Parathyroid adenoma (tissue), 2 donors: ENCODE measurements at regions not wholly inside any gene's neighbourhood (a gene's known extent, or its start where the extent isn't known, plus 50 kb on each side); places are given as distances from the start of the nearest gene placed in this dataset.

Source experiments
- H2AFZ ChIP-seq: fragments of 300-600 bp; sonication (generic); one replicate; pipeline ENCODE4 v1.7.0; 2017; ENCODE audit warnings: antibody characterized with exemption, mild to moderate bottlenecking
- H3K27ac ChIP-seq: fragments of 300-600 bp; sonication (generic); one replicate; pipeline ENCODE4 v1.7.0; 2017
- H3K27me3 ChIP-seq: fragments of 300-600 bp; sonication (generic); one replicate; pipeline ENCODE4 v1.7.0; 2017; ENCODE audit warnings: low read length; ENCODE audit not compliant: control insufficient read depth, insufficient read depth
- H3K36me3 ChIP-seq: fragments of 300-600 bp; sonication (generic); one replicate; pipeline ENCODE4 v1.7.0; 2017; ENCODE audit warnings: low read length; ENCODE audit not compliant: control insufficient read depth, insufficient read depth
- H3K4me1 ChIP-seq: fragments of 300-600 bp; sonication (generic); one replicate; pipeline ENCODE4 v1.7.0; 2017; ENCODE audit warnings: control low read depth
- H3K4me2 ChIP-seq: fragments of 300-600 bp; sonication (generic); one replicate; pipeline ENCODE4 v1.7.0; 2017; ENCODE audit warnings: low read length
- H3K4me3 ChIP-seq: fragments of 300-600 bp; sonication (generic); one replicate; pipeline ENCODE4 v1.7.0; 2017; ENCODE audit warnings: low read depth, low read length
- H3K79me2 ChIP-seq: fragments of 300-600 bp; sonication (generic); one replicate; pipeline ENCODE4 v1.7.0; 2017; ENCODE audit warnings: control low read depth
- H3K9ac ChIP-seq: fragments of 300-600 bp; sonication (generic); one replicate; pipeline ENCODE4 v1.7.0; 2017; ENCODE audit warnings: mild to moderate bottlenecking
- H3K9me3 ChIP-seq: fragments of 300-600 bp; sonication (generic); one replicate; pipeline ENCODE4 v1.7.0; 2017; ENCODE audit warnings: low read length; ENCODE audit not compliant: control insufficient read depth
- TF ChIP-seq, protein P1 (sequence below): fragments of 300-600 bp; sonication (generic); IDR thresholded peaks from one replicate; pipeline ENCODE4 v1.7.0; 2017; ENCODE audit warnings: antibody characterized with exemption, mild to moderate bottlenecking
- donor health status: primary hyperparathyroidism.

DNA sequence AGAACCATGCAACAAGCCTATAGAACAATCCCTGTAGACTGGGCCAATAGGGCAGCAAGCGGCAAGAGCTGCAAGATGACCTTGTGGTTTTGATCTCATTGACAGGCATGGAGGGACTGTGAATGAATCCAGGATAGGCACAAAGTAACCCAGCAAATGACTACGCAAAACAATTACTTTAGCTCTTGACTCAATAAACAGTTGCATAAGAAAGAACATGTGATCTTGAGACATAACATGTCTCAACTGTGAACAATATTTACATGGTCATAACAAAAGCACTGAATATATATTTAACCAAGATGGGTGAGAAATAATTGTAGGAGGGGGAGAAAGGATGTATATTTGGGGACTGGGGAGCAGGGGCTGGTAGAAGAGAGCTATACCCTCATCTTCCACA lies 313.7 kb upstream of the CDH5 start:
- Histone ChIP-seq H3K36me3 (no peaks in the 10 kb centered on the region), H3K9ac (no peak overlapping the region), H3K27ac (no peak overlapping the region), H3K79me2 (no peaks in the 10 kb centered on the region), H3K27me3 (no peaks in the 10 kb centered on the region), H3K4me1 (no peaks in the 10 kb centered on the region), H3K9me3 (no peaks in the 10 kb centered on the region), H3K4me2 (no peak overlapping the region), H3K4me3 (no peak overlapping the region), H2AFZ (no peak overlapping the region)
- TF ChIP-seq, protein P1, sequence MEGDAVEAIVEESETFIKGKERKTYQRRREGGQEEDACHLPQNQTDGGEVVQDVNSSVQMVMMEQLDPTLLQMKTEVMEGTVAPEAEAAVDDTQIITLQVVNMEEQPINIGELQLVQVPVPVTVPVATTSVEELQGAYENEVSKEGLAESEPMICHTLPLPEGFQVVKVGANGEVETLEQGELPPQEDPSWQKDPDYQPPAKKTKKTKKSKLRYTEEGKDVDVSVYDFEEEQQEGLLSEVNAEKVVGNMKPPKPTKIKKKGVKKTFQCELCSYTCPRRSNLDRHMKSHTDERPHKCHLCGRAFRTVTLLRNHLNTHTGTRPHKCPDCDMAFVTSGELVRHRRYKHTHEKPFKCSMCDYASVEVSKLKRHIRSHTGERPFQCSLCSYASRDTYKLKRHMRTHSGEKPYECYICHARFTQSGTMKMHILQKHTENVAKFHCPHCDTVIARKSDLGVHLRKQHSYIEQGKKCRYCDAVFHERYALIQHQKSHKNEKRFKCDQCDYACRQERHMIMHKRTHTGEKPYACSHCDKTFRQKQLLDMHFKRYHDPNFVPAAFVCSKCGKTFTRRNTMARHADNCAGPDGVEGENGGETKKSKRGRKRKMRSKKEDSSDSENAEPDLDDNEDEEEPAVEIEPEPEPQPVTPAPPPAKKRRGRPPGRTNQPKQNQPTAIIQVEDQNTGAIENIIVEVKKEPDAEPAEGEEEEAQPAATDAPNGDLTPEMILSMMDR = no peak

DNA sequence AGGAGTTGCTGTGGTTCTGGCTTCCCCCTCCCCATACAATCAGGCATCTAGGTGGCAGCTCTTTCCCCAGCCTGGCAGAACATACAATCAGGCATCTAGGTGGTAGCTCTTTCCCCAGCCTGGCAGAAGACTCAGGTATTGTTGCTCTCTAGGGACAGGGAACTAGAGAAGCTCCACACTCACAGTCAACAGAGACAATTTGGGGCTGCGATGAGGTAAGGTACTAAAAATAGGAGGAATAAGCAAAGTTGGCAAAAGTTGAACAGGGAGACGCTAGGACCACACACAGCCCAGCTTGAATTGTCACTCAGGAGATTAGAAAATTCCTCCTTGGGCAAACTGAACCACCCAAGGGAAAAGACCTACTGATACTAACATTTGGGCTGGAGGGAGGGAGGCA lies 315.5 kb upstream of the CDH5 start:
- no peak overlapping the region for H3K27ac ChIP-seq
- no peak overlapping the region for H3K4me3 ChIP-seq
- H3K4me2 ChIP-seq = no peak overlapping the region
- H3K9me3 ChIP-seq = no peaks in the 10 kb centered on the region
- no peaks in the 10 kb centered on the region for H3K27me3 ChIP-seq
- no peak overlapping the region for H2AFZ ChIP-seq
- H3K36me3 ChIP-seq = no peaks in the 10 kb centered on the region
- H3K9ac ChIP-seq = no peak overlapping the region
- H3K79me2 ChIP-seq = no peaks in the 10 kb centered on the region
- no peaks in the 10 kb centered on the region for H3K4me1 ChIP-seq
- TF ChIP-seq, protein P1 = no peak

DNA sequence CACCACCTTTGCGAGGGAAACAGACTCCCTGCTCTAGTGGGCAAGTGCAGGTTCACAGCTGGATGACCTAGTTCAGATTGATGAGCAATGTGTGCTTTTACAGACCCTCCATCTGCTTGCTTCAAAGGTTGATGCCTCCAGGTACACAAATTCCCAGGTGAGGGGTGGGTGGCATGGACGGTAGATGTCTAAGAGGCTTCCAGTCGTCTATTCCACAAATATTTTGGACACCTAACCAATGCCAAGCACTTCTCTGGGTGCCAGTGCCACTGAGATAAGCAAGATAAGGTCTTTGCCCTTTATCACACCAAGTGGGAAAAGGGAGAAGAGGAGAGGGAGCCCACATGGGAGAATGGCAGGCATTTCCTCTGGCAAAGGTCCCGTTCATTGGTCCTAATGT lies 316.6 kb upstream of the CDH5 start:
- TF ChIP-seq, protein P1 = no peak
- H3K4me2 ChIP-seq = no peak overlapping the region
- no peak overlapping the region for H3K9ac ChIP-seq

DNA sequence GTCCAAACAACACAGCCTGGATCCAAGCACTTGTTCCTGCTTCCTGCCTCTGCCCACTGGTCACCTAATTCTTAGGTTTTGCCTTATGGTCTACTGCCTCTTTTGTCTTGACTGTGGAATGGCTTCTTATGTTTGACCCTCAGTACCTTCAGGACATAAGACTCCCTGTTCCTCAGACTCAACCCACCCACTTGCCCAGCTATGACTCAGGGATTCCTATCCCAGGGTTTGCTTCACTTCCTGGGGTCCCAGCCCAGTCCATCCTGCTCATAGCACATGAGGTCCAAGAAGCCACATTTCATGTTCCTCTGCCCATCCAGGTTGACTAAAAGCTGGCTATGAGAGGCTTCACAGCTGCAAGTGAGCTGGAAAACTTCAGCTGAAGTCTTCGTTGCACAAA lies 320.9 kb upstream of the CDH5 start:
- Histone ChIP-seq H3K79me2 (no peaks in the 10 kb centered on the region), H3K9me3 (no peaks in the 10 kb centered on the region), H2AFZ (no peak overlapping the region), H3K27ac (no peak overlapping the region), H3K4me2 (no peak overlapping the region), H3K36me3 (no peaks in the 10 kb centered on the region), H3K9ac (no peak overlapping the region), H3K27me3 (no peaks in the 10 kb centered on the region), H3K4me3 (no peak overlapping the region), H3K4me1 (peaks cover under 1% of the 10 kb centered on the region)
- TF ChIP-seq, protein P1 = no peak

More for the DNA sequence above, 316.6 kb upstream of the CDH5 start:
- Histone ChIP-seq H2AFZ (no peak overlapping the region), H3K27ac (no peak overlapping the region), H3K9me3 (no peaks in the 10 kb centered on the region), H3K27me3 (no peaks in the 10 kb centered on the region), H3K4me1 (no peaks in the 10 kb centered on the region), H3K36me3 (no peaks in the 10 kb centered on the region), H3K79me2 (no peaks in the 10 kb centered on the region), H3K4me3 (no peak overlapping the region)

DNA sequence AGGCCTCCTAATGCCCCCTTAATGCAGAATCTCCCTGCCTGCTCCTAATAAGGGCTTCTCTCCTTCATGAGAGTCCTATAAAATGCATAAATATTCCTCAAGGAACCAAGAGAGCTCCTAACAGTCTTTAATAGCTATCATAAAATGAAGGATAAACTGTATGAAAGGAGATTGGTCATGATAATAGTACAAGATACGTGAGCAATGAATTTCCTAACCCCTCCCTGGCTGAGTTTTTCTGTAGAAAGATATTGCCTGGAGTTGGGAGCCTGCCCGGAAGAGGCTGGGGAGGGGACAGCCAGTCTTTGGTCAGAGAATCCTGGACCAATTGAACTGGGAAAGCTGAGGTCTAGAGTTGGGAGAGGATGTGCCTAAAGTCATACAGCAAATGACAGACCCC lies 321.9 kb upstream of the CDH5 start:
- H3K4me1 ChIP-seq = peaks cover 10% of the 10 kb centered on the region
- TF ChIP-seq, protein P1 = no peak
- H3K27me3 ChIP-seq = no peaks in the 10 kb centered on the region
- H3K36me3 ChIP-seq = no peaks in the 10 kb centered on the region
- no peaks in the 10 kb centered on the region for H3K79me2 ChIP-seq
- no peak overlapping the region for H3K4me2 ChIP-seq
- H3K9me3 ChIP-seq = no peaks in the 10 kb centered on the region
- H2AFZ ChIP-seq = no peak overlapping the region
- no peak overlapping the region for H3K9ac ChIP-seq
- H3K27ac ChIP-seq = no peak overlapping the region
- H3K4me3 ChIP-seq = no peak overlapping the region
